ENCODE measurements at regions not wholly inside any gene's neighbourhood (a gene's known extent, or its start where the extent isn't known, plus 50 kb on each side); places are given as distances from the start of the nearest gene placed in this dataset.

DNA sequence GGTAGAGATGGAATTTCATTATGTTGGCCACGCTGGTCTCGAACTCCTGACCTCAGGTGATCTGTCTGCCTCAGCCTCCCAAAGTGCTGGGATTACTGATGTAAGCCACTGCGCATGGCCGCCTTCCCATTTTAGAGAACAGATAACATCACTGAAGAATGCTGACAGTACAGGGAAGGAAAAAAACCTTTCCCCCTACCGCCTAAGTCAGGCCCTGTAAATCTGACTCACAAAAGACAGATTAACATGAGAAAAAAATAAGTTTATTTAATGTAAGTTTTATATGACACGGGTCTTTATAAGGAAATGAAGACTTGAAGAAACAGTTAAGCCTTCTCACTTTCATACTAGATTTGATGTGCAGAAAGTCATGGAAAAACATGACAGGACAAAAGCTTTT is 227.2 kb upstream of the ZNF608 start:
- CTCF ChIA-PET = no interaction called here

DNA sequence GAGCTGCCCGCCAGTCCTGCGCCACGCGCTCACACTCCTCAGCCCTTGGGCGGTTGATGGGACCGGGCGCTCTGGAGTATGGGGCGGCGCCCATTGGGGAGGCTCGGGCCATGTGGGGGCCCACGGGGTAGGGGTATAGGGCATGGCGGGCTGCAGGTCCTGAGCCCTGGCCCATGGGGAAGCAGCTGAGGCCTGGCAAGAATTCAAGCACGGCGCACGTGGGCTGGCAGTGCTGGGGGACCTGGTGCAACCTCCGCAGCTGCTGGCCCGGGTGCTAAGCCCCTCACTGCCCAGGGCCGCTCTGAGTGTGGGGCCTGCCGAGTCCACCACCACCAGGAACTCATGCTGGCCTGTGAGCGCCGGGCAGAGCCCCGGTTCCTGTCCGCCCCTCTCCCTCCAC is 229.6 kb upstream of the ZNF608 start:
- intact Hi-C loops (cut with micrococcal nuclease) = no loop called here
- peaks cover 3% of the 10 kb centered on the region for H3K9me3 Mint-ChIP-seq
- H3K4me3 Mint-ChIP-seq = no peak overlapping the region
- H3K36me3 Mint-ChIP-seq (ENCODE audit: low read depth) = no peaks in the 10 kb centered on the region
- ChIA-PET POLR2A (no interaction called here), CTCF (no interaction called here)
- no peaks in the 10 kb centered on the region for H3K27me3 Mint-ChIP-seq
- H3K4me1 Mint-ChIP-seq = peaks cover 36% of the 10 kb centered on the region
- ATAC-seq (ENCODE audit: low read depth) = no peak
- no peak overlapping the region for H3K27ac Mint-ChIP-seq
- TF ChIP-seq, protein P1, sequence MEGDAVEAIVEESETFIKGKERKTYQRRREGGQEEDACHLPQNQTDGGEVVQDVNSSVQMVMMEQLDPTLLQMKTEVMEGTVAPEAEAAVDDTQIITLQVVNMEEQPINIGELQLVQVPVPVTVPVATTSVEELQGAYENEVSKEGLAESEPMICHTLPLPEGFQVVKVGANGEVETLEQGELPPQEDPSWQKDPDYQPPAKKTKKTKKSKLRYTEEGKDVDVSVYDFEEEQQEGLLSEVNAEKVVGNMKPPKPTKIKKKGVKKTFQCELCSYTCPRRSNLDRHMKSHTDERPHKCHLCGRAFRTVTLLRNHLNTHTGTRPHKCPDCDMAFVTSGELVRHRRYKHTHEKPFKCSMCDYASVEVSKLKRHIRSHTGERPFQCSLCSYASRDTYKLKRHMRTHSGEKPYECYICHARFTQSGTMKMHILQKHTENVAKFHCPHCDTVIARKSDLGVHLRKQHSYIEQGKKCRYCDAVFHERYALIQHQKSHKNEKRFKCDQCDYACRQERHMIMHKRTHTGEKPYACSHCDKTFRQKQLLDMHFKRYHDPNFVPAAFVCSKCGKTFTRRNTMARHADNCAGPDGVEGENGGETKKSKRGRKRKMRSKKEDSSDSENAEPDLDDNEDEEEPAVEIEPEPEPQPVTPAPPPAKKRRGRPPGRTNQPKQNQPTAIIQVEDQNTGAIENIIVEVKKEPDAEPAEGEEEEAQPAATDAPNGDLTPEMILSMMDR (IDR thresholded peaks at IDR 0.05) = no peak
- no peak for DNase-seq

More for the DNA sequence above, 227.2 kb upstream of the ZNF608 start:
- peaks cover 14% of the 10 kb centered on the region for H3K4me1 Mint-ChIP-seq
- no peak overlapping the region for H3K27ac Mint-ChIP-seq
- no peak overlapping the region for H3K4me3 Mint-ChIP-seq
- POLR2A ChIA-PET = interaction anchor here (0.8 kb wide), 1 partner anchor 11 kb away, joined by 4 read pairs; no protein-coding TSS in a partner anchor
- TF ChIP-seq, protein P1 (IDR thresholded peaks at IDR 0.05) = no peak
- intact Hi-C loops (cut with micrococcal nuclease) = no loop called here
- ATAC-seq (ENCODE audit: low read depth) (no peak), DNase-seq (no peak)
- H3K9me3 Mint-ChIP-seq = peaks cover 3% of the 10 kb centered on the region
- H3K27me3 Mint-ChIP-seq = no peaks in the 10 kb centered on the region
- H3K36me3 Mint-ChIP-seq (ENCODE audit: low read depth) = no peaks in the 10 kb centered on the region

DNA sequence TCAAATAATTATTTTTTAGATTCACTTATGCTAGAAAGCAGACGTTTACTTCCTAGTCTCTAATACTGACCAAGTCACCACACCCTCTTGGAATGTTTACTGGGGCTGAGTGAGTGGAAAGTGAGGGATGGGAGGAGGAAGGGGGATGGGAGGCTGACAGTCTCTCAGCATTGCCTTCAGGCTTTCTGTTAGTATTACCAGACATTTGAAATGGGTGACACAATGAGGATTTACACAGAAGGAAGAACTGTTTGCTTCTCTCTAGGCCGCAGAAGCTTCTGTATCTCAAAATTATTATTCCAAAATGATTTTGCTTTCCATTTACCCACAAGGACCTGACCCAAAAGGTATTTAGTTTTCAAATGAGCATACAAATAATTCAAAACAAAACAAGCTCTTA is 232.8 kb upstream of the ZNF608 start:
- ChIA-PET POLR2A (no interaction called here), CTCF (no interaction called here)
- no peak for DNase-seq
- intact Hi-C loops (cut with micrococcal nuclease) = no loop called here
- TF ChIP-seq, protein P1 (IDR thresholded peaks at IDR 0.05) = no peak
- Mint-ChIP-seq H3K9me3 (peaks cover 7% of the 10 kb centered on the region), H3K27me3 (no peaks in the 10 kb centered on the region), H3K4me3 (no peak overlapping the region), H3K36me3 (ENCODE audit: low read depth) (no peaks in the 10 kb centered on the region), H3K27ac (no peak overlapping the region), H3K4me1 (peaks cover 60% of the 10 kb centered on the region)
- ATAC-seq (ENCODE audit: low read depth) = no peak

DNA sequence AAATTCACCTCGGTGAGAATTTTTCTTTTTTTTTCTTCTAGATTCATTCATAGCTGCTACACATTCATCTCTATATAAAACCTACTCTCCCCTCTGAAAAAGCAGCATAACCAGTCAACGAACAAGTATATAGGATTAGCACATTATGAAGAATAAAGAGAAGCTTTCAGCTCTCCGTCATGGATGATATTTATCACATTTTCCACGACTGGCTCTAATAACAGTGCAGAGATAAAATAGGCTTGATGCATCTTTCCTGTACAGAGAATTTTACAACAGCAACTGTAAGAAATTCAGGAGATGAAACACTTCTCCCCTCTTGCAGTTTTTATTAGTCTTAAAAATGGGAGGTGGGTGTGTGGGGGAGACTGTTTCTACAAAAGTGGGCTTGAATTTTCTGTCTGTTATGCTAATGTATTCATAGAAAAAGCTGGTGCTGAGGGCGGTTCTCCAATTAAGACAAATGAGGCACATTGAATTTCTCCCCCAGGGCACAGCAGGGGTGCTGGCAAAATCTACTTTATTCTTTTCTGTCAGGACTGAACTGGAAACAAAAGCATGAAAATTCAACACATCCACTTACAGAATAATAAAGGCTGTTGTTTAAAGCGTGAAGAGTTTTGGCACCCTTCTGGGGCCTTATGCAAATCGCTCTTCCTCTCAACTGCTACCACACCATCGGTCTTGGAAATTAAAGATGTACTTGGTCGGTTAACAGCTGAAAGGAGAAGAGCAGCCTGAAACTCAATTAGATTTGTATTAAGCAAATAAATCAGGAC is 233.9 kb upstream of the ZNF608 start:
- ChIA-PET POLR2A (interaction anchor here (0.6 to 1.1 kb wide), 2 partner anchors 22 to 106 kb away, joined by 3 to 5 read pairs; no protein-coding TSS in a partner anchor), CTCF (no interaction called here)
- no peaks in the 10 kb centered on the region for H3K27me3 Mint-ChIP-seq
- DNase-seq = no peak
- H3K36me3 Mint-ChIP-seq (ENCODE audit: low read depth) = no peaks in the 10 kb centered on the region
- ATAC-seq (ENCODE audit: low read depth) = peak; percentile 90
- peak overlapping the region; percentile 62 for H3K27ac Mint-ChIP-seq
- peaks cover 7% of the 10 kb centered on the region for H3K9me3 Mint-ChIP-seq
- TF ChIP-seq, protein P1 (IDR thresholded peaks at IDR 0.05) = no peak
- intact Hi-C loops (cut with micrococcal nuclease) = loop anchor here (1.0 to 5.0 kb wide), 3 partner anchors 24 to 78 kb away; no protein-coding TSS in a partner anchor
- H3K4me3 Mint-ChIP-seq = peak overlapping the region; percentile 59
- peaks cover 60% of the 10 kb centered on the region for H3K4me1 Mint-ChIP-seq

DNA sequence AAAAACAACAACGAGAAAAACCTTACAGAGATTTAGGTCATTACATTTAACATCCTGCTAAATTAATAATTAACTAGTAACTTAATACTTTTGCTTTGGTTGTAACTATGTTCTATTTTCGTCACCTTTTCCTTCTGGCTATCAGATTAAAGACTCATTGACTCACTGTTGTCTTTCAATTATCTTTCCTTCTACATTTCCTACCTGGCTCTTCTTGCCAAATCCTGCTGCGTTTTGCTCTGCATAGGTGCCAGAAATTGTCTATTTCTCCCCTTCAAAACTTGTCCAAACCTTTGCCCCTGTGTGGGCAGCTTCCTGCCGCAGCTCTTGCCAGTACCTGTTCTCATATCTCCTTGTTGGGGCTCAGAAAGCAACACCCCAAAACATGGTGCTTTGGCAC is 235.5 kb upstream of the ZNF608 start:
- Mint-ChIP-seq H3K36me3 (ENCODE audit: low read depth) (no peaks in the 10 kb centered on the region), H3K27me3 (no peaks in the 10 kb centered on the region), H3K4me1 (peaks cover 65% of the 10 kb centered on the region), H3K27ac (no peak overlapping the region), H3K4me3 (no peak overlapping the region), H3K9me3 (peaks cover 4% of the 10 kb centered on the region)
- ChIA-PET CTCF (no interaction called here), POLR2A (interaction anchor here (0.7 kb wide), 1 partner anchor 418 kb away, joined by 3 read pairs; no protein-coding TSS in a partner anchor)
- no peak for DNase-seq
- no peak for ATAC-seq (ENCODE audit: low read depth)
- intact Hi-C loops (cut with micrococcal nuclease) = loop anchor here (2.0 to 5.0 kb wide), 2 partner anchors 23 to 80 kb away; no protein-coding TSS in a partner anchor
- TF ChIP-seq, protein P1 (IDR thresholded peaks at IDR 0.05) = no peak
